SK-N-SH (cell line): ENCODE measurements at regions not wholly inside any gene's neighbourhood (a gene's known extent, or its start where the extent isn't known, plus 50 kb on each side); places are given as distances from the start of the nearest gene placed in this dataset.

Experiments
- CTCF ChIA-PET: fragments of 300-600, 350-600 bp; formaldehyde crosslinking; extraction: SDS; loops from one replicate; lab custom pipeline; 2021; lab: Yijun Ruan, JAX
- POLR2A ChIA-PET: fragments of 350-600 bp; sonication (Branson Sonifier 250); formaldehyde crosslinking; extraction: SDS; loops from one replicate; lab custom pipeline; 2020; ENCODE audit warnings: antibody characterized with exemption, inconsistent platforms; lab: Yijun Ruan, JAX
- DNase-seq: peaks from one replicate; pipeline ENCODE4 v3.0.0; 2012
- H2AFZ ChIP-seq: fragments of 200-600 bp; sonication (generic); 2 replicates; pipeline ENCODE4 v1.8.1; 2016; ENCODE audit warnings: antibody characterized with exemption, mild to moderate bottlenecking, low read depth
- H3F3A ChIP-seq: fragments of 200-600 bp; sonication (generic); replicated peaks from 2 replicates; pipeline ENCODE3; 2016; ENCODE audit warnings: antibody characterized with exemption, mild to moderate bottlenecking; ENCODE audit not compliant: insufficient read depth
- H3K27ac ChIP-seq, 2 experiments: fragments of 200-500 bp in 1 of 2; fragments of 200-600 bp in 1 of 2; sonication (Bioruptor generic) in 1 of 2; sonication (generic), shearing (Covaris generic) in 1 of 2; 2 replicates each; pipeline versions ENCODE4 v1.5.1 to v1.6.1; 2014 to 2016; ENCODE audit warnings: low read depth in 2 of 2, inconsistent platforms in 1 of 2, low read length in 1 of 2, mild to moderate bottlenecking in 1 of 2, mixed read lengths in 1 of 2
- H3K27me3 ChIP-seq: fragments of 200-600 bp; sonication (generic), shearing (Covaris generic); 2 replicates; pipeline ENCODE4 v1.6.1; 2016; ENCODE audit warnings: mixed run types; ENCODE audit not compliant: insufficient read depth
- H3K36me3 ChIP-seq, 2 experiments: fragments of 200-500 bp in 1 of 2; fragments of 200-600 bp in 1 of 2; sonication (Bioruptor generic) in 1 of 2; sonication (generic) in 1 of 2; replicated peaks in 1 of 2; 2 replicates each; pipeline versions ENCODE3 to v1.5.1; 2014 to 2016; ENCODE audit warnings: low read length in 1 of 2, mild to moderate bottlenecking in 1 of 2; ENCODE audit not compliant: insufficient read depth in 2 of 2, control insufficient read depth in 1 of 2
- H3K4me1 ChIP-seq, 2 experiments: fragments of 200-500 bp in 1 of 2; fragments of 200-600 bp in 1 of 2; sonication (Bioruptor generic) in 1 of 2; sonication (generic), shearing (Covaris generic) in 1 of 2; 2 replicates each; pipeline versions ENCODE4 v1.5.1 to v1.6.1; 2014 to 2016; ENCODE audit warnings: low read depth in 1 of 2, low read length in 1 of 2, mixed run types in 1 of 2; ENCODE audit not compliant: insufficient read depth in 2 of 2, control insufficient read depth in 1 of 2
- H3K4me2 ChIP-seq: fragments of 200-600 bp; sonication (generic), shearing (Covaris generic); 2 replicates; pipeline ENCODE4 v1.6.1; 2017; ENCODE audit warnings: mixed run types
- H3K4me3 ChIP-seq, 2 experiments: fragments of 200-500 bp in 1 of 2; fragments of 200-600 bp in 1 of 2; sonication (Bioruptor generic) in 1 of 2; sonication (generic), shearing (Covaris generic) in 1 of 2; 2 replicates each; pipeline versions ENCODE4 v1.5.1 to v1.8.1; 2014 to 2016; ENCODE audit warnings: low read depth in 2 of 2, inconsistent platforms in 1 of 2, low read length in 1 of 2, mild to moderate bottlenecking in 1 of 2, mixed read lengths in 1 of 2, moderate library complexity in 1 of 2
- H3K79me2 ChIP-seq: fragments of 200-600 bp; sonication (generic); 2 replicates; pipeline ENCODE4 v1.8.1; 2017; ENCODE audit warnings: mild to moderate bottlenecking; ENCODE audit not compliant: insufficient read depth
- H3K9ac ChIP-seq: fragments of 200-600 bp; sonication (generic); 2 replicates; pipeline ENCODE4 v1.6.1; 2017; ENCODE audit warnings: mixed run types
- H3K9me2 ChIP-seq: fragments of 200-600 bp; sonication (generic); 2 replicates; pipeline ENCODE4 v1.6.1; 2017; ENCODE audit warnings: mixed run types
- H3K9me3 ChIP-seq: fragments of 200-600 bp; sonication (generic); 2 replicates; pipeline ENCODE4 v1.6.1; 2017; ENCODE audit warnings: mixed run types, mild to moderate bottlenecking, moderate library complexity
- H4K20me1 ChIP-seq: fragments of 200-600 bp; sonication (generic); 2 replicates; pipeline ENCODE4 v1.6.1; 2017; ENCODE audit warnings: mild to moderate bottlenecking, mixed run types; ENCODE audit not compliant: insufficient read depth
- CHD2 ChIP-seq: fragments of 150-350 bp; IDR thresholded peaks from 2 replicates; pipeline ENCODE4 v1.6.1; 2018; ENCODE audit warnings: low read length; ENCODE audit not compliant: partially characterized antibody
- ELF1 ChIP-seq: IDR thresholded peaks from 2 replicates; pipeline ENCODE4 v1.4.0; 2012
- EP300 ChIP-seq, 2 experiments: IDR thresholded peaks; 2 replicates each; pipeline versions ENCODE4 v1.4.0 to v1.6.1; 2012; ENCODE audit warnings: borderline replicate concordance in 1 of 2, low read depth in 1 of 2, low read length in 1 of 2
- FOSL2 ChIP-seq: IDR thresholded peaks from 2 replicates; pipeline ENCODE4 v1.4.0; 2012; ENCODE audit warnings: low read depth, mild to moderate bottlenecking, moderate library complexity, borderline replicate concordance
- GATA2 ChIP-seq: sonication (generic); formaldehyde crosslinking; IDR thresholded peaks from 2 replicates; pipeline ENCODE4 v1.5.0; 2020; ENCODE audit warnings: mild to moderate bottlenecking, missing genetic modification reagents
- MEF2A ChIP-seq: IDR thresholded peaks from 2 replicates; pipeline ENCODE4 v1.4.0; 2012; ENCODE audit warnings: low read depth, borderline replicate concordance
- RAD21 ChIP-seq: IDR thresholded peaks from 2 replicates; pipeline ENCODE4 v1.6.1; 2012; ENCODE audit warnings: mild to moderate bottlenecking, low read length
- RCOR1 ChIP-seq: fragments of 150-350 bp; IDR thresholded peaks from 2 replicates; pipeline ENCODE4 v1.6.1; 2017; ENCODE audit warnings: antibody characterized with exemption, low read length
- RXRA ChIP-seq: IDR thresholded peaks from 2 replicates; pipeline ENCODE4 v1.4.0; 2012; ENCODE audit warnings: low read depth, mild to moderate bottlenecking, borderline replicate concordance
- SIN3A ChIP-seq: IDR thresholded peaks from 2 replicates; pipeline ENCODE4 v1.6.1; 2012; ENCODE audit warnings: low read depth, mild to moderate bottlenecking, low read length, moderate library complexity, borderline replicate concordance
- SMC3 ChIP-seq: IDR thresholded peaks from 2 replicates; pipeline ENCODE4 v1.6.1; 2012; ENCODE audit warnings: low read depth, low read length, improper control_type of control experiment
- TAF1 ChIP-seq: IDR thresholded peaks from 2 replicates; pipeline ENCODE4 v1.6.1; 2012; ENCODE audit warnings: low read depth, mild to moderate bottlenecking, low read length, moderate library complexity, borderline replicate concordance
- TCF12 ChIP-seq: IDR thresholded peaks from 2 replicates; pipeline ENCODE4 v1.4.0; 2012
- YY1 ChIP-seq: IDR thresholded peaks from 2 replicates; pipeline ENCODE4 v1.4.0; 2012; ENCODE audit warnings: low read depth, mild to moderate bottlenecking
- ZBTB33 ChIP-seq: IDR thresholded peaks from 2 replicates; pipeline ENCODE4 v1.4.0; 2012; ENCODE audit warnings: low read depth, borderline replicate concordance
- WGBS: methylation state at CpG from one replicate; pipeline ENCODE4 v1.1.6; 2017; ENCODE audit warnings: low lambda C conversion rate; 5-methylcytosine and 5-hydroxymethylcytosine counted together
- TF ChIP-seq, protein P1 (sequence below): IDR thresholded peaks from 2 replicates; pipeline ENCODE4 v1.4.0; 2012; ENCODE audit warnings: low read depth, borderline replicate concordance
- TF ChIP-seq, protein P2 (sequence below): fragments of 150-350 bp; IDR thresholded peaks from 2 replicates; pipeline ENCODE4 v1.6.1; 2017; ENCODE audit warnings: antibody characterized with exemption, low read length, low read depth, borderline replicate concordance

- DNase-seq, result no peak
- H3K27ac ChIP-seq, result no peak overlapping the region
- H3K4me1 ChIP-seq, result no peaks in the 10 kb centered on the region
- no peaks in the 10 kb centered on the region for H4K20me1 ChIP-seq
- no peak overlapping the region for H2AFZ ChIP-seq
- H3K27me3 ChIP-seq, result no peaks in the 10 kb centered on the region
- H3K9me2 ChIP-seq, result no peaks in the 10 kb centered on the region; the same call in 1 of the 2 replicates
- no peak overlapping the region for H3K9ac ChIP-seq
- H3K4me3 ChIP-seq, result no peak overlapping the region
- CTCF ChIA-PET, result interaction anchor here (0.6 kb wide), 1 partner anchor 785 kb away, joined by 3 read pairs; no protein-coding TSS in a partner anchor
- H3K9me3 ChIP-seq, result no peaks in the 10 kb centered on the region
- POLR2A ChIA-PET, result no interaction called here
- WGBS, result 23% methylated on average over 2 of the region's 2 CpGs
- no peak overlapping the region for H3K4me2 ChIP-seq
- TF ChIP-seq CHD2 (no peak), EP300 (IDR thresholded peaks at IDR 0.05; ENCODE audit: borderline replicate concordance in 1 of 2, low read depth in 1 of 2, low read length in 1 of 2) (no peak), SIN3A (no peak), ZBTB33 (no peak), MEF2A (no peak), FOSL2 (no peak), SMC3 (no peak), GATA2 (CRISPR knock-in tag) (no peak), RAD21 (no peak), TAF1 (no peak), RCOR1 (no peak), RXRA (no peak), TCF12 (no peak), YY1 (no peak), ELF1 (no peak)
- TF ChIP-seq, protein P1, sequence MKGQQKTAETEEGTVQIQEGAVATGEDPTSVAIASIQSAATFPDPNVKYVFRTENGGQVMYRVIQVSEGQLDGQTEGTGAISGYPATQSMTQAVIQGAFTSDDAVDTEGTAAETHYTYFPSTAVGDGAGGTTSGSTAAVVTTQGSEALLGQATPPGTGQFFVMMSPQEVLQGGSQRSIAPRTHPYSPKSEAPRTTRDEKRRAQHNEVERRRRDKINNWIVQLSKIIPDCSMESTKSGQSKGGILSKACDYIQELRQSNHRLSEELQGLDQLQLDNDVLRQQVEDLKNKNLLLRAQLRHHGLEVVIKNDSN, result no peak
- TF ChIP-seq, protein P2, sequence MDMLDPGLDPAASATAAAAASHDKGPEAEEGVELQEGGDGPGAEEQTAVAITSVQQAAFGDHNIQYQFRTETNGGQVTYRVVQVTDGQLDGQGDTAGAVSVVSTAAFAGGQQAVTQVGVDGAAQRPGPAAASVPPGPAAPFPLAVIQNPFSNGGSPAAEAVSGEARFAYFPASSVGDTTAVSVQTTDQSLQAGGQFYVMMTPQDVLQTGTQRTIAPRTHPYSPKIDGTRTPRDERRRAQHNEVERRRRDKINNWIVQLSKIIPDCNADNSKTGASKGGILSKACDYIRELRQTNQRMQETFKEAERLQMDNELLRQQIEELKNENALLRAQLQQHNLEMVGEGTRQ, result no peak
- H3K36me3 ChIP-seq, result no peaks in the 10 kb centered on the region
- H3F3A ChIP-seq, result no peaks in the 10 kb centered on the region
- no peaks in the 10 kb centered on the region for H3K79me2 ChIP-seq
Measured at GRCh38 chr5:40367255-40367654, 312.5 kb upstream of the PTGER4 start.
